Progenitor cell of endocrine pancreas (in vitro differentiated cells): ENCODE measurements at regions not wholly inside any gene's neighbourhood (a gene's known extent, or its start where the extent isn't known, plus 50 kb on each side); places are given as distances from the start of the nearest gene placed in this dataset.

ENCODE experiments used
- DNase-seq: peaks from one replicate; pipeline ENCODE4 v3.0.0; 2021; ENCODE audit warnings: low spot score; ENCODE audit not compliant: unreplicated experiment
- H3K27ac Mint-ChIP-seq: 2 replicates; pipeline ENCODE4 v1.8.0; 2021; ENCODE audit warnings: mild to moderate bottlenecking, moderate library complexity, mixed read lengths
- H3K27me3 Mint-ChIP-seq: 2 replicates; pipeline ENCODE4 v1.8.0; 2021; ENCODE audit warnings: mixed read lengths
- H3K36me3 Mint-ChIP-seq: 2 replicates; pipeline ENCODE4 v1.8.0; 2022; ENCODE audit warnings: mixed read lengths; ENCODE audit not compliant: insufficient read depth
- H3K4me1 Mint-ChIP-seq: 2 replicates; pipeline ENCODE4 v1.8.0; 2021; ENCODE audit warnings: low read depth, mixed read lengths
- H3K4me3 Mint-ChIP-seq: 2 replicates; pipeline ENCODE4 v1.8.0; 2021; ENCODE audit warnings: low read depth, mild to moderate bottlenecking, moderate library complexity, mixed read lengths
- H3K9me3 Mint-ChIP-seq: 2 replicates; pipeline ENCODE4 v1.8.0; 2021; ENCODE audit warnings: low read depth, mixed read lengths
- TF ChIP-seq, protein P1 (sequence below): fragments of 200-600 bp; sonication (generic); IDR thresholded peaks from one replicate; pipeline ENCODE4 v1.5.0; 2021; ENCODE audit warnings: antibody characterized with exemption, mild to moderate bottlenecking; ENCODE audit not compliant: unreplicated experiment

GRCh38 chrX:145464650-145465049, 217.3 kb downstream of the SPANXN1 start:
- no peaks in the 10 kb centered on the region for H3K27me3 Mint-ChIP-seq
- TF ChIP-seq, protein P1, sequence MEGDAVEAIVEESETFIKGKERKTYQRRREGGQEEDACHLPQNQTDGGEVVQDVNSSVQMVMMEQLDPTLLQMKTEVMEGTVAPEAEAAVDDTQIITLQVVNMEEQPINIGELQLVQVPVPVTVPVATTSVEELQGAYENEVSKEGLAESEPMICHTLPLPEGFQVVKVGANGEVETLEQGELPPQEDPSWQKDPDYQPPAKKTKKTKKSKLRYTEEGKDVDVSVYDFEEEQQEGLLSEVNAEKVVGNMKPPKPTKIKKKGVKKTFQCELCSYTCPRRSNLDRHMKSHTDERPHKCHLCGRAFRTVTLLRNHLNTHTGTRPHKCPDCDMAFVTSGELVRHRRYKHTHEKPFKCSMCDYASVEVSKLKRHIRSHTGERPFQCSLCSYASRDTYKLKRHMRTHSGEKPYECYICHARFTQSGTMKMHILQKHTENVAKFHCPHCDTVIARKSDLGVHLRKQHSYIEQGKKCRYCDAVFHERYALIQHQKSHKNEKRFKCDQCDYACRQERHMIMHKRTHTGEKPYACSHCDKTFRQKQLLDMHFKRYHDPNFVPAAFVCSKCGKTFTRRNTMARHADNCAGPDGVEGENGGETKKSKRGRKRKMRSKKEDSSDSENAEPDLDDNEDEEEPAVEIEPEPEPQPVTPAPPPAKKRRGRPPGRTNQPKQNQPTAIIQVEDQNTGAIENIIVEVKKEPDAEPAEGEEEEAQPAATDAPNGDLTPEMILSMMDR = no peak
- no peaks in the 10 kb centered on the region for H3K4me1 Mint-ChIP-seq
- H3K36me3 Mint-ChIP-seq = no peaks in the 10 kb centered on the region
- no peak overlapping the region for H3K4me3 Mint-ChIP-seq
- no peak for DNase-seq
- H3K9me3 Mint-ChIP-seq = peaks cover 18% of the 10 kb centered on the region
- no peak overlapping the region for H3K27ac Mint-ChIP-seq

DNA sequence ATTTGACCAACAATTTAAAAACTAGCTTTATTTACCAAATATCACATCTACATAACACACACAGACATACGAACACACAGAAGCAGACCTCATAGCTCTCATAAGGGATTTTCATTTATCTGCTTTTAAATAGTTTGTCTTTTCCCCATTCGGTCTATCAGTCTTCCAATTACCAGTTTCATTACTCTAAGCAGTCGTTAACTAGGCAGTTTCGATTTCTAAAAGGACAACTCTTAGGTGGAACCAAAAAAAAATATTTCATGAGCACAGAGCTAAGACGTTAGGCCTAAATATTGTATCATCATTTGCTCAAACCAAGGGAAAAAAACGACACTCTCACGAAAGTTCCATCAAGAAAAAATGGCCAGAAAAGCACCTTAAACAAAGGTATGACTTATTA, 228.4 kb downstream of the SPANXN1 start:
- Mint-ChIP-seq H3K27me3 (no peaks in the 10 kb centered on the region), H3K36me3 (no peaks in the 10 kb centered on the region), H3K4me3 (no peak overlapping the region), H3K4me1 (no peaks in the 10 kb centered on the region), H3K27ac (no peak overlapping the region), H3K9me3 (peaks cover 8% of the 10 kb centered on the region)
- DNase-seq = no peak
- TF ChIP-seq, protein P1 = no peak

DNA sequence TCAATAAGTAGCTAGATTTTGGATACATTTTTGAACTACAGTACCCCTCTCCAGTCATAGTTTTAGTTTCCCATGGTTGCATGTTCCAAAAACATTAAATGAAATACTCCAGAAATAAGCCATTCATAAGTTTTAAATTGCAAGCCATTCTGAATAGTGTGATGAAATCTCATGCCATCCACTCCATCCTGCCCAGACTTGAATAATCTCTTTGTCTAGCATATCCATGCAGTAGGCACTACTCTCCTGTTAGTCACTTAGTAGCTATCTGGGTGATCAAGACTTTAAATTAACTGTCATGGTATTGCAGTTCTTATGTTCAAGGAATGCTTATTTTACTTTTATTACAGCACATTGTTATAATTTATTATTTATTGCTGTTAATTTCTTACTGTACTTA, 237.4 kb downstream of the SPANXN1 start:
- no peak overlapping the region for H3K4me3 Mint-ChIP-seq
- no peak for DNase-seq
- no peaks in the 10 kb centered on the region for H3K27me3 Mint-ChIP-seq
- TF ChIP-seq, protein P1 = no peak
- no peaks in the 10 kb centered on the region for H3K36me3 Mint-ChIP-seq
- no peaks in the 10 kb centered on the region for H3K4me1 Mint-ChIP-seq
- H3K9me3 Mint-ChIP-seq = peaks cover 26% of the 10 kb centered on the region
- H3K27ac Mint-ChIP-seq = no peak overlapping the region

GRCh38 chrX:145502670-145503069, 255.4 kb downstream of the SPANXN1 start:
- no peak overlapping the region for H3K4me3 Mint-ChIP-seq
- no peaks in the 10 kb centered on the region for H3K27me3 Mint-ChIP-seq
- no peaks in the 10 kb centered on the region for H3K4me1 Mint-ChIP-seq
- no peak for DNase-seq
- H3K36me3 Mint-ChIP-seq = no peaks in the 10 kb centered on the region
- TF ChIP-seq, protein P1 = no peak
- peaks cover 20% of the 10 kb centered on the region for H3K9me3 Mint-ChIP-seq
- no peak overlapping the region for H3K27ac Mint-ChIP-seq

- H3K36me3 Mint-ChIP-seq = no peaks in the 10 kb centered on the region
- no peak overlapping the region for H3K27ac Mint-ChIP-seq
- no peaks in the 10 kb centered on the region for H3K4me1 Mint-ChIP-seq
- H3K27me3 Mint-ChIP-seq = no peaks in the 10 kb centered on the region
- DNase-seq = no peak
- H3K4me3 Mint-ChIP-seq = no peak overlapping the region
- TF ChIP-seq, protein P1 = no peak
- H3K9me3 Mint-ChIP-seq = peaks cover 11% of the 10 kb centered on the region
These were observed 258.9 kb downstream of the SPANXN1 start for GRCh38 chrX:145506214-145506613.

- Mint-ChIP-seq H3K9me3 (peaks cover 29% of the 10 kb centered on the region), H3K4me3 (no peak overlapping the region), H3K4me1 (no peaks in the 10 kb centered on the region), H3K36me3 (no peaks in the 10 kb centered on the region), H3K27ac (no peak overlapping the region), H3K27me3 (no peaks in the 10 kb centered on the region)
- TF ChIP-seq, protein P1 = no peak
- DNase-seq = no peak
These were observed 277.6 kb downstream of the SPANXN1 start for GRCh38 chrX:145524931-145525330.
